GM04504 (cell line): ENCODE measurements at regions not wholly inside any gene's neighbourhood (a gene's known extent, or its start where the extent isn't known, plus 50 kb on each side); places are given as distances from the start of the nearest gene placed in this dataset.
A peak's percentile ranks its signal among the peaks of the same experiment; 100 is the strongest.

ENCODE experiments used
- DNase-seq: peaks from one replicate; pipeline ENCODE4 v3.0.0-alpha.2; 2012; ENCODE audit warnings: low read depth

DNA sequence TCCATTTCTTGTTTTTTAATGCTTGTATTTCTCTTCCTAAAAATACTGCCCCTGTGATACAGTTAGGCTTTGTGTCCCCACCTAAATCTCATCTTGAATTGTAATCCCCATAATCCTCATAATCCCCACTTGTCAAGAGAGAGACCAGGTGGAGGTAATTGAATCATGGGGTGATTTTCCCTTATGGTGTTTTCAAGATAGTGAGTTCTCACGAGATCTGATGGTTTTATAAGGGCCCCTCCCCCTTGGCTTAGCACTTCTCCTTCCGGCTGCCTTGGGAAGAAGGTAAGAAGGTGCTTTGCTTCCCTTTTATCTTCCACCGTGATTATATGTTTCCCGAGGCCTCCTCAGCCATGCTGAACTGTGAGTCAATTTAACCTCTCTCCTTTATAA is 227.4 kb downstream of the MAN2A1 start:
- DNase-seq = no peak

DNA sequence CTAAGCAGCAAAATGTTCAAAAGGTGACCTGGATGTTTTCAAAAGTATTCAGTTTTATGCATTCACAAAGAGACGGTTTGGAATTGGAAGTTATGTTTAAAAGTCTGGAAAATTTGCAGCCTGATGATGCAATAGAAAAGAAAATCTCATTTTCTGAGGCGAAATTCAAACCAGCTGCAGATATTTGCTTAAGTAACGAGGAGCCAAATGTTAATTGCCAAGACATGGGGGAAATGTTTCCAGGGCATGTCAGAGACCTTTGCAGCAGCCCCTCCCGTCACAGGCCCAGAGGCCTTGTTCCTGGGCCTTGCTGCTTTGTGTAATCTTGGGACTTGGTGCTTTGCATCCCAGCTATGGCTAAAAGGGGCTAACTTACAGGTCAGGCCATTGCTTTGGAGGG is 228.2 kb downstream of the MAN2A1 start:
- DNase-seq = no peak

DNA sequence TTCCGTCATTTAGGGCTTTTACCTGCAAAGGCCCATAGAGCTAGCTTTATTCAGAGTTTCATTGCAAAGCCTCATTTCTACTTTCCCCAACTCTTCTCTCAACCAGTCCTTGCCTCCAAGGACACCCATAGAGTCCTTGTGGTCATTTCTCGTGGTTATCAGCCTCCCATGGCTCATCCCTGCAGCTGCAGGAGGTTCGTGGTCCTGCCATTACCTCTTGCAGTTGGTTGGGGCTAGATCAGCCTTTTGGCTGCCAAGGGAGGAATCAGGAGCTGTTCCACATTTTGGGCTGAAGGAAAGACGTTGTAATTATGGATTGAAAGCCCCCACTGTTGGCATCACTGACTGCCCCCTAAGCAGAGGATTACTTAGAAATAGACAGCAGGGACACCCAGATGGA is 231.0 kb downstream of the MAN2A1 start:
- DNase-seq = no peak

DNA sequence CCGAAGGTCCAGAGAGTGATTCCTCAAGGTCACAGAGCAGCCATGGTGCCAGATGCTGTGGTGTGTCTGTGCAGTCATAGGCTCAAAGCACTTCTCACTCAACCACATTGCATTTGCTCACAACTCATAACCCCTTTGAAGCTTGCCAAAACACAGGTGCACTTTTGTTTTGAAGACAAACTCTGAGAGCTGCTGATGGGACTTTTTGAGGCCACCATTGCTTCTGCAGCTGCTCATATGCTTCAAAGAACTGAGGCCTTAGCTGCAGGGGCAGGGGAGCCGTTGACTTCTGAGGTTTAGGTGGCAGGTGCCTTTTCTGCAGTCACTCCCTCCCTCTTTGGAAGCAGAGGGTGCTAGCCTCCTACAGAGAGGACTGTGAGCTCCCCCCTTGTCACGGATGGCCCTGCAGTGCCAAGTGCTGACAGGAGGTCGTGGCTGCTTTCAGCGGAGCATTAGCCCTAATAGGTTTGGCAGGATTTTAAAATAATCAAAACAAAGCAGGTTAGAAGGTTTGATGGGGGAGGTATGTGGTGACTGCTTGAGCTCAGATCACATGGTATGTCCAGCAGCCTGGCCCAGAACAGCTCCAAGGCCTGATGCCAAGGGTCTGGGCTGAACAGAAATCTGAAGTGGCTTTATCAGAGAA is 232.1 kb downstream of the MAN2A1 start:
- no peak for DNase-seq

- no peak for DNase-seq
These were observed 232.8 kb downstream of the MAN2A1 start for GRCh38 chr5:109922381-109922995.

- no peak for DNase-seq
These were observed 233.5 kb downstream of the MAN2A1 start for GRCh38 chr5:109923205-109923604.

DNA sequence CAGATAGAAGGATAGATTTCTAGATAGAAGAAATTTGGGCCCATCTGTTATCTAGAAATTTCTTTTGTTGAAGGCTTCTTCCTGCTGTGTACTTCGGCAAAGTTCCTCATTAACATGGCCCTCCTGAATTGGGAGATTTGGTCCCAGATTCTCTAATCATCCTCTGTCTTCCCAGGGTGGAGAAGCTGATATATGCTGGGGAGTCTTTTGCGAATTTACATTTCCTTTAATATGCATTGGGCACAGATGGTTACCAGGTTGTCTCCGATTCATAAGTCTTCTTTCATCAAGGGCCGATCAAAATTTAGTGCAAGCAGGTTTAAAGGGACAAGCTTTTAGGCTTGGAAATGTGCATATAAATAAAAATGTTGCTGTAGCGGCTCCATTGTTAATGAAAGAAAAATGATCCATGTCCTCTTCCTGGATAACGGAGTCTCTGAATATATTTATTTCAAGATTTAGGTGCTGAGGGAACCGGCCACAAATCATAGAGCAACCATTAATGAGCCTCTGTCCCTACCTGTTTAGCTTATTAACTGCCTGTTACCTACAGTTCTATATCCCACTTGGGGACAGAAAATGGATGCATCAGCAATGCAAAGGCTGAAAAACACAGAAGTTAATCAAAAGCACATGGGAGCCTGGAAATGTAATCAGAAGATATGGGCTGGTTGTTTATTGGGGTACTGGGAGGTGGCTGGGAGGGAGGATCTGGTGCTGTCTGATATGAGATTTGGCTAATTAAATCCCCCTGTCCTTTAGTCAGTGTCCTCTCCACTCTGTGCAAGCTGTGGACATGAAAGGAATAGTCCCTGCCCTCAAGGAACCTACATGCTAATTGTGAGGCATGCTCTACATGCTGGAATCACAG is 234.7 kb downstream of the MAN2A1 start:
- DNase-seq = no peak

DNA sequence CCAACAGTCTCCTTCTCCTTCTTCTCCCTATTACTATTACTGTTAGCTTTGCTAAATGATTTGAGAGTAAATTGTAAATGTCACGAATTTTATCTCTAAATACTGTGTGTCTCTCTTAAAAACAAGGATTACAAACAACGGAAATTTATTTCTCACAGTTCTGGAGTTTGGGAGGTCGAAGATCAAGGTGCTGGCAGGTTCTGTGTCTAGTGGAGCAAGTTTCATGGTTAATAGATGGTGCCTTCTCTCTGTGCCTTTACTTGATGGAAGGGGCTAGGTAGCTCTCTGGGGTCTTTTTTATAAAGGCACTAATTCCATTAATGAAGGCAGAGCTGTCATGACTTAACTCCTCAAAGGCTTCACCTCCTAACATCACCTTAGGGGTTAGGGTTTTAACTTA is 237.9 kb downstream of the MAN2A1 start:
- no peak for DNase-seq

DNA sequence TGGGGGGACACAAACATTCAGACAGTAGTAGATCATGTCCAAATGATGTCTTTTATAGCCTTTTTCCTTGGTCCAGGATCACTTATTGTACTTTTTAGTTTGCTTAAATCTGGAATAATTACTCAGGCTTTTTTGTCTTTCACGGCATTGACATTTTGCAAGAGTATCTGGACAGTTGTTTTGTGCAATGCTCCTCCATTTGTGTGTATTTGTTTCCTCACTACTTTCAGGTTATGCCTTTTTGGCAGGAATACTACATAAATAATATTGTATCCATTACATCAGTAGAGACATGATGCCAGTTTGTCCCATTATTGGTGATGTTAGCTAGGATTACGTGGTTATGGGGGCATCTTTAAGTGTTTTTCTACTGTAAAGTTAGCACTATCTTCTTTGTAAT is 238.3 kb downstream of the MAN2A1 start:
- DNase-seq = no peak

DNA sequence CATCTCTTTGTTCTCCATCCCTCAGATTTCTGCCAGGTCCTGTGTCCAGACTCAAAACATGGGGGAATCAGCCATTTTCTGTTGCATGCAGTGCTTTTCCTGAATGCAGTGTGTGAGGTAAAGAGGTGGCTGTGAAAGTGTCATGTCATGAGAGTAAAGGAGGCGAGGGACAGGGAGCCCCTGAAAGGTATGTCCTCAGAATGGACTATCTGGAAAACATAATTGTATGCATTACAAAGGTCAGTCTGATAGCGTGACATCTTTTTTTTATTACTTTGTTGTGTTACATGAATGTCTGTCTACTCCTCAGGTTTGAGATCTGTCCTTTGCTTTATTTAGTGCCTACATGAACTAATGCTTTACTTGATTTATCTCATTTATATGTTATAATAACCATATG is 239.1 kb downstream of the MAN2A1 start:
- no peak for DNase-seq

DNA sequence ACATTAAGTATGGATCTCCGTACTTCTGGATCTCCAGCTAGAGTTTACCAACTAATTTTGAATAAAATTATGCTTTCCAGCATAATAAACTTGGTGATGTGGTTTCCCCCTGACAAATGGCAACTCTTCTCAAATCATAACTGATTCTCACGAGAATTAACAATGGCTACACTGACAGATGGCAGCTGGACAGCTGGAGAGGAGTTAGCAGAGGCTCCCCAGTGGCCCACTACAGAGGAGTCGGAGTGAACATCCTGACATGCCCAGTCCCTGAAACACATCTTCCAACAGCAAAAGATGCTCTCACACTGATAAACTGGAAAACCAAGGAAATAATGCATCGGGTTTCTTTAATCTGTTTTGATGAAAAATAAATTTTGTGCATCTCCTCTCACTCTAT is 239.6 kb downstream of the MAN2A1 start:
- DNase-seq = no peak

DNA sequence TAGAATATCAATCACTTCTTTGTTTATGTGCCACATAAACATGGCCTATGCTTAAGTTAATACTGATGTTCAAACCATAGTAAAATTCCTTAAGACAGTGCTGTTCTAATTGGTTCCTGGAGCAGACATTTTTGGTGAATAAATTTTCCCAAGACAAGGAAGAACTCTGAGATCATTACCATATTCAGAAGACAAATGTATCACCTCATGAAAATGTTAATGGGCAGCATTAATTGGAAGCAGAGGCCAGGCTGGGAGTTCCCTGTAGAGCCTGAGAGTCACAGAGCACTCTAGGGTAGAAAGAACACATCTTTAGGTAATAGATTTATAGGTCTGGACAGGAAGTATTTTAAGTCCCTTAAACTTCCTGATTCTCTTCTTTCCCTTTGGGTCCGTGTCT is 240.2 kb downstream of the MAN2A1 start:
- no peak for DNase-seq

DNA sequence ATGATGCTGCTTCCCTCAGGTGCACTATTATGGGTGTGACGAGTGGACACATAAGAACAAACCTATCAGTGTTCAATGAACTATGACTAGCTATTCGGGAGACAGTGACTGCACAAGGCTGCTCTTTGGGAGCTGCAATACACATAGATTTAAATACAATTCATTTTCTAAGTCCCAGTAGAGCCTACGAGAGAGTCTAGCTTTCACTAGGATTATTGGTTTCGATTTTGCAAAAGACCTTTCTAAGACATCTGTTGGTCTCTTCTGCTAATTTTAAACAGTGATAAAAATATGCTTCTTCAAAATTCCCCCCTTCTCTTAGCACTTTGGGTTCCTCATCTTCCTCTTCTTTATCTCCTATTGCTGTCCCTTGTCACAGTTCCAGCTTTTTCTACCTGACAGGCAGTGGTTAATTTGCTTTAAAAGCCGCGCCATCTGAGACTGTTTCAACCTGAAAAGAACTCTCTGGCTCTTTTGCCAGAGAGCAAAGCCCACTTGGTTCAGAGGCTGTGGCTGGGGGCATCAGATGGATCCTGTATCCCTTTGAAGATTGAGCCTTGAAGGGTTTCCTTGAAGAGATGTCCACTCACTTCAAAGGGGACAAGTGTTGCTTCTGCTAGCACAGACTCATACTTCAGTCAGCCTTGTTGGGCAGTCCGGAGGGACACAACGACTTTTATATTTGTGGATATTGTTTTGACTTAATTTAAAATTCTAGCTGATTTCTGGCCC is 241.5 kb downstream of the MAN2A1 start:
- DNase-seq = no peak

GRCh38 chr5:109935833-109936490 is 246.2 kb downstream of the MAN2A1 start:
- DNase-seq = no peak

GRCh38 chr5:109936996-109937395 is 247.3 kb downstream of the MAN2A1 start:
- DNase-seq = no peak

GRCh38 chr5:109937951-109938350 is 248.2 kb downstream of the MAN2A1 start:
- DNase-seq = no peak

DNA sequence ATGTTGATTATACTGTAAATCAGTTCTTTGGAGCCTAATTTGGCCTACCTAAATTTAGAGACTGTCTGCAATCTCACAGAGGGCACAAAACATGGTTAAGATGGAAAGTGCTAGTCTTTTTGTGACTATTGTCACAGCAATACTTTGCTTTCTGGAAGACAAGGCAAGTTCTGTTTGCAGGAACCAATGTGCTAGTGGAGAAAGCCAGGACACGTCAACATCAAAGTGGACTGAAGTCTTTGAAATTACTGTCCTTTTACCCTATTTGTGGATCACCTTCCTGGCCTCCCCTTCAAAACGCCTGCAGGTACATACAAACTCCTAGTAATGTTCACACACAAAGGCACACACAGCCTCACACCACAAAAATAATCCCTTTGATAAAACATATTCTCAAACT is 248.7 kb downstream of the MAN2A1 start:
- DNase-seq = no peak

- DNase-seq = peak; percentile 8
These were observed 249.5 kb downstream of the MAN2A1 start for GRCh38 chr5:109939116-109939682.

- DNase-seq = no peak
These were observed 252.9 kb downstream of the MAN2A1 start for GRCh38 chr5:109942646-109943045.

DNA sequence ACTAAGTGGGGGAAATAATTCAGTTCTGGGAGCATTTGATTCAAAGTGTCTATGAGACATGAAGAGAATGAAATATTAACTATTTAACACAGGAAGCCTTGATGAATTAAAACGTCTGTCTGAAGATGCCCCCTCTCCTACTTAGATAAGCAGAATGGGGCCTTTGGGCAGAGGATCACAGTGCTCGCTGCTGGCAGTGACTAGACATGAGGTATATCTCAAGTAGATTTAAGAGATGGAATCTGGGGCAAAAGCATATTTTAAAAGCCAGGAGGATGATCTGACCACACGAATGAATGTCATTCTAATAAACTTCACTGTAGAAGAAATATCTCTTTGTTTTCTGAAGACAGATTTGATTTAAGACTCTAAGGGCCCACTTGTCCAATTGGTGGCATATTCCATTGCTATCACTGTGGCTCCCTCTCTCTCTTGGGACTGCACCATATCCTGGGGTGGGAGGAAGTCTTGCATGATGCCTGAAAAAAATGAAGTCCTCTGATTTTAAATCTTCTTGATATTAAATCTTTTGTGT is 254.0 kb downstream of the MAN2A1 start:
- no peak for DNase-seq

GRCh38 chr5:109944461-109944860 is 254.7 kb downstream of the MAN2A1 start:
- no peak for DNase-seq
